K562 (cell line): ENCODE measurements at regions not wholly inside any gene's neighbourhood (a gene's known extent, or its start where the extent isn't known, plus 50 kb on each side); places are given as distances from the start of the nearest gene placed in this dataset.

Source experiments
- ARID2 ChIP-seq: fragments of 450-650 bp; IDR thresholded peaks from 2 replicates; pipeline ENCODE4 v1.6.1; 2017; ENCODE audit warnings: antibody characterized with exemption, mild to moderate bottlenecking
- CUX1 ChIP-seq: fragments of 200-800 bp; sonication (Bioruptor generic); IDR thresholded peaks from 2 replicates; pipeline ENCODE4 v1.6.1; 2016; ENCODE audit warnings: missing genetic modification characterization, missing compliant biosample characterization
- ESRRA ChIP-seq: fragments of 450-650 bp; IDR thresholded peaks from 2 replicates; pipeline ENCODE4 v1.6.1; 2014; ENCODE audit warnings: low read depth, mild to moderate bottlenecking, moderate library complexity, borderline replicate concordance
- TCF7L2 ChIP-seq: fragments of 150-350 bp; IDR thresholded peaks from 2 replicates; pipeline ENCODE4 v1.6.1; 2016; ENCODE audit warnings: low read depth, mild to moderate bottlenecking, low read length, moderate library complexity

GRCh38 chr15:24901409-24901808 is 53.4 kb upstream of the SNRPN start:
- no peak for TF ChIP-seq ARID2
- TF ChIP-seq CUX1, result no peak
- no peak for TF ChIP-seq ESRRA
- no peak for TF ChIP-seq TCF7L2
